ENCODE measurements at regions not wholly inside any gene's neighbourhood (a gene's known extent, or its start where the extent isn't known, plus 50 kb on each side); places are given as distances from the start of the nearest gene placed in this dataset.

DNA sequence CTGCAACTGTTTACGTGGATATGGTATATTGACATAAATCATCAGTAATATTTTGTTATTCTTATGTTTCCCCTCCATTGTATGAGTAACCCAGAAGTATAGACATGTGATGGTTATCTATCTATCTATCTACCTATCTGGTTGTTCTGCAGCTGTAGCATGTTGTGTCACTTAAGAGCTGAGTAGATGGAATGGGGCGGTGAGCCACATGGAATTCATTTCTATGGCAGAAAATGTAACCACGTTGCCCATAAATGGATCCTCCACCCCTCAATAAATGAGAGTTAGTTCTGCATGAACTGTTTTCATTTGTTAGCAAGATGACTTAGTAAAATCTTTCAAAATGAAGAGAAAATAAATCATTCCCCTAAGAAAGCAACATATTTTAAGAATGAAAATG is 553.2 kb downstream of the MAT2B start:
- ChIA-PET POLR2A (no interaction called here), CTCF (no interaction called here)
- Mint-ChIP-seq H3K27ac (no peak overlapping the region), H3K4me3 (no peak overlapping the region), H3K27me3 (peaks cover 6% of the 10 kb centered on the region), H3K4me1 (no peaks in the 10 kb centered on the region), H3K9me3 (ENCODE audit: insufficient read depth) (no peaks in the 10 kb centered on the region)
- WGBS (ENCODE audit: insufficient coverage), result no CpG with 5 or more reads among the region's 3 CpGs
- Histone ChIP-seq H3K4me2 (replicated peaks; ENCODE audit: low read depth, low read length, poor library complexity, severe bottlenecking) (no peak overlapping the region), H3K27ac (ENCODE audit: low read length in 2 of 2) (no peak overlapping the region), H4K20me1 (ENCODE audit: control insufficient read depth, insufficient read depth, low read length, poor library complexity, severe bottlenecking) (no peaks in the 10 kb centered on the region), H3K4me3 (ENCODE audit: control extremely low read depth in 1 of 5, extremely low read depth in 1 of 5, insufficient read depth in 1 of 5, low read depth in 2 of 5, low read length in 4 of 5) (no peak overlapping the region), H3K27me3 (replicated peaks in 1 of 4; ENCODE audit: control extremely low read depth in 1 of 4, control insufficient read depth in 3 of 4, insufficient read depth in 4 of 4, low read length in 3 of 4) (no peaks in the 10 kb centered on the region), H3K4me1 (ENCODE audit: control insufficient read depth in 2 of 2, insufficient read depth in 2 of 2, low read length in 2 of 2) (no peaks in the 10 kb centered on the region), H3K79me2 (ENCODE audit: control insufficient read depth, insufficient read depth, low read length) (no peaks in the 10 kb centered on the region), H3K9ac (ENCODE audit: low read length) (no peak overlapping the region), H3K36me3 (replicated peaks in 1 of 2; ENCODE audit: control extremely low read depth in 1 of 2, control insufficient read depth in 1 of 2, extremely low read depth in 1 of 2, insufficient read depth in 2 of 2, low read length in 1 of 2) (no peaks in the 10 kb centered on the region), H2AFZ (ENCODE audit: insufficient read depth, low read depth, low read length, poor library complexity, severe bottlenecking) (no peak overlapping the region), H3K9me3 (ENCODE audit: control extremely low read depth in 1 of 3, control insufficient read depth in 2 of 3, insufficient read depth in 1 of 3, low read length in 2 of 3) (no peaks in the 10 kb centered on the region)
- ATAC-seq (ENCODE audit: low read depth), result no peak
- intact Hi-C loops (cut with micrococcal nuclease), result loop anchor here (10.0 kb wide), 1 partner anchor 46 kb away; no protein-coding TSS in a partner anchor
- DNase-seq, result no peak
- TF ChIP-seq EZH2 (IDR thresholded peaks at IDR 0.05; ENCODE audit: borderline replicate concordance, insufficient read depth, low read depth, low read length, poor library complexity, severe bottlenecking), result no peak
- TF ChIP-seq, protein P1, sequence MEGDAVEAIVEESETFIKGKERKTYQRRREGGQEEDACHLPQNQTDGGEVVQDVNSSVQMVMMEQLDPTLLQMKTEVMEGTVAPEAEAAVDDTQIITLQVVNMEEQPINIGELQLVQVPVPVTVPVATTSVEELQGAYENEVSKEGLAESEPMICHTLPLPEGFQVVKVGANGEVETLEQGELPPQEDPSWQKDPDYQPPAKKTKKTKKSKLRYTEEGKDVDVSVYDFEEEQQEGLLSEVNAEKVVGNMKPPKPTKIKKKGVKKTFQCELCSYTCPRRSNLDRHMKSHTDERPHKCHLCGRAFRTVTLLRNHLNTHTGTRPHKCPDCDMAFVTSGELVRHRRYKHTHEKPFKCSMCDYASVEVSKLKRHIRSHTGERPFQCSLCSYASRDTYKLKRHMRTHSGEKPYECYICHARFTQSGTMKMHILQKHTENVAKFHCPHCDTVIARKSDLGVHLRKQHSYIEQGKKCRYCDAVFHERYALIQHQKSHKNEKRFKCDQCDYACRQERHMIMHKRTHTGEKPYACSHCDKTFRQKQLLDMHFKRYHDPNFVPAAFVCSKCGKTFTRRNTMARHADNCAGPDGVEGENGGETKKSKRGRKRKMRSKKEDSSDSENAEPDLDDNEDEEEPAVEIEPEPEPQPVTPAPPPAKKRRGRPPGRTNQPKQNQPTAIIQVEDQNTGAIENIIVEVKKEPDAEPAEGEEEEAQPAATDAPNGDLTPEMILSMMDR (IDR thresholded peaks at IDR 0.05), result no peak

- no peaks in the 10 kb centered on the region for H3K9me3 Mint-ChIP-seq (ENCODE audit: insufficient read depth)
- no peak overlapping the region for H3K27ac Mint-ChIP-seq
- Histone ChIP-seq H3K4me2 (replicated peaks; ENCODE audit: low read depth, low read length, poor library complexity, severe bottlenecking) (no peak overlapping the region), H3K9ac (ENCODE audit: low read length) (no peak overlapping the region), H3K27me3 (replicated peaks in 1 of 4; ENCODE audit: control extremely low read depth in 1 of 4, control insufficient read depth in 3 of 4, insufficient read depth in 4 of 4, low read length in 3 of 4) (no peaks in the 10 kb centered on the region), H3K4me3 (ENCODE audit: control extremely low read depth in 1 of 5, extremely low read depth in 1 of 5, insufficient read depth in 1 of 5, low read depth in 2 of 5, low read length in 4 of 5) (no peak overlapping the region), H3K36me3 (replicated peaks in 1 of 2; ENCODE audit: control extremely low read depth in 1 of 2, control insufficient read depth in 1 of 2, extremely low read depth in 1 of 2, insufficient read depth in 2 of 2, low read length in 1 of 2) (no peaks in the 10 kb centered on the region), H4K20me1 (ENCODE audit: control insufficient read depth, insufficient read depth, low read length, poor library complexity, severe bottlenecking) (no peaks in the 10 kb centered on the region), H2AFZ (ENCODE audit: insufficient read depth, low read depth, low read length, poor library complexity, severe bottlenecking) (no peak overlapping the region), H3K9me3 (ENCODE audit: control extremely low read depth in 1 of 3, control insufficient read depth in 2 of 3, insufficient read depth in 1 of 3, low read length in 2 of 3) (no peaks in the 10 kb centered on the region), H3K79me2 (ENCODE audit: control insufficient read depth, insufficient read depth, low read length) (no peaks in the 10 kb centered on the region), H3K27ac (ENCODE audit: low read length in 2 of 2) (no peak overlapping the region), H3K4me1 (ENCODE audit: control insufficient read depth in 2 of 2, insufficient read depth in 2 of 2, low read length in 2 of 2) (no peaks in the 10 kb centered on the region)
- H3K27me3 Mint-ChIP-seq, result peaks cover 4% of the 10 kb centered on the region
- DNase-seq, result no peak
- ChIA-PET POLR2A (no interaction called here), CTCF (no interaction called here)
- no peak for ATAC-seq (ENCODE audit: low read depth)
- H3K4me3 Mint-ChIP-seq, result no peak overlapping the region
- no CpG with 5 or more reads among the region's 2 CpGs for WGBS (ENCODE audit: insufficient coverage)
- TF ChIP-seq, protein P1 (IDR thresholded peaks at IDR 0.05), result no peak
- TF ChIP-seq EZH2 (IDR thresholded peaks at IDR 0.05; ENCODE audit: borderline replicate concordance, insufficient read depth, low read depth, low read length, poor library complexity, severe bottlenecking), result no peak
- intact Hi-C loops (cut with micrococcal nuclease), result loop anchor here (10.0 kb wide), 1 partner anchor 45 kb away; no protein-coding TSS in a partner anchor
- no peaks in the 10 kb centered on the region for H3K4me1 Mint-ChIP-seq
Measured at GRCh38 chr5:164059471-164059870, 554.1 kb downstream of the MAT2B start.
